ENCODE measurements at regions not wholly inside any gene's neighbourhood (a gene's known extent, or its start where the extent isn't known, plus 50 kb on each side); places are given as distances from the start of the nearest gene placed in this dataset.

DNA sequence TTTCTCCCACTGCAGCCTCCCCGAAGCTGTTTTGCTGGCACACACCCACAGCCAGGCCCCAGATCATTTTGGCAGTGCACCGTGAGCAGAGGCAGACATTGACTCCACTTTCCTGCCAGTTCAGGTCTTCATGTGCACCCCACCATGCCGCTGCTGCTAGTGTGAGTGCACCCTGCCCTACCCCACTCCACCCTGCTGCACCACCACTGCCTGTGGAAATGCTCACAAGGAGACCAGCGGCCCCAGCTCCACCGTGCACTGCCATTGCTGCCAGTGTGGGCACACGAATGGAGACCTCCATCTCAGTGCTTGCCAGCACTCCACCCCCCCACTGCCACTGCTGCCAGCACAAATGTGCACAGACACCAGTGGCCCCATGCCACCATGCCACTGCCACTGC, 277.6 kb upstream of the ZC4H2 start:
- Histone ChIP-seq H3K27me3 (ENCODE audit: control insufficient read depth, insufficient read depth, low read length) (no peaks in the 10 kb centered on the region), H3K27ac (ENCODE audit: low read depth, low read length) (no peak overlapping the region), H3K9me3 (ENCODE audit: control insufficient read depth, insufficient read depth, low read length) (peaks cover 12% of the 10 kb centered on the region), H3K4me3 (ENCODE audit: low read depth, low read length) (no peak overlapping the region)
- CTCF ChIA-PET: no interaction called here
- TF ChIP-seq, protein P1, sequence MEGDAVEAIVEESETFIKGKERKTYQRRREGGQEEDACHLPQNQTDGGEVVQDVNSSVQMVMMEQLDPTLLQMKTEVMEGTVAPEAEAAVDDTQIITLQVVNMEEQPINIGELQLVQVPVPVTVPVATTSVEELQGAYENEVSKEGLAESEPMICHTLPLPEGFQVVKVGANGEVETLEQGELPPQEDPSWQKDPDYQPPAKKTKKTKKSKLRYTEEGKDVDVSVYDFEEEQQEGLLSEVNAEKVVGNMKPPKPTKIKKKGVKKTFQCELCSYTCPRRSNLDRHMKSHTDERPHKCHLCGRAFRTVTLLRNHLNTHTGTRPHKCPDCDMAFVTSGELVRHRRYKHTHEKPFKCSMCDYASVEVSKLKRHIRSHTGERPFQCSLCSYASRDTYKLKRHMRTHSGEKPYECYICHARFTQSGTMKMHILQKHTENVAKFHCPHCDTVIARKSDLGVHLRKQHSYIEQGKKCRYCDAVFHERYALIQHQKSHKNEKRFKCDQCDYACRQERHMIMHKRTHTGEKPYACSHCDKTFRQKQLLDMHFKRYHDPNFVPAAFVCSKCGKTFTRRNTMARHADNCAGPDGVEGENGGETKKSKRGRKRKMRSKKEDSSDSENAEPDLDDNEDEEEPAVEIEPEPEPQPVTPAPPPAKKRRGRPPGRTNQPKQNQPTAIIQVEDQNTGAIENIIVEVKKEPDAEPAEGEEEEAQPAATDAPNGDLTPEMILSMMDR (IDR thresholded peaks at IDR 0.05; ENCODE audit: low read depth, low read length): no peak
- POLR2A ChIA-PET: no interaction called here
- no peak for DNase-seq (ENCODE audit: low read depth, low spot score)

DNA sequence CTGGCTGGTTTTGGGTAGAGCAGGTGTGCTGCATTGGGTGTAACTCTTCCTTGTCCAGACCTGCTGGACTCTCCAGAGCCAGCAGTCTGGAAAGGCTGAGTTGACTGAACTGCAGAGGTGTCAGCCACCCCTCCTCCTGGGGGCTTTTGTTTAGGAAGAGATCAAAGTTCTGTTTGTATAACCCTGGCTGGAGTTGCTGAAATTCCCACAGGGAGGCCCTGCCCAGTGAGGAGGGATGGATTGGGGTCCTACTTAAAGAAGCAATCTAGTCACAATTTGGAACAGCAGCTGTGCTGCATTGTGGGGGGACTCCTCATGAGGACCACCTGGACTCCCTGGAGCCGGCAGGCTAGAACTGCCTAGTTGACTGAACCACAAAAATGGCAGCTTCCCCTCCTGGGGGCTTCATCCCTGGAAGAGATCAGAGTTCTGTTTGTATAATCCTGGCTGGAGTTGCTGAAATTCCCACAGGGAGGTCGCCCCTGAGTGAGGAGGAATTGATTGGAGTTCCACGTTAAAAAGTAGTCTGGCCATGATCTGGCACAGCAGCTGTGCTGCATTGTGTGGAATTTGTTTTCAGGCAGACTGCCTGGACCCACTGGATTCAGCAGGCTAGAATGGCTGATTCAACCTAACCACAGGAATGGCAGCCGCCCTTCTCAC, 264.9 kb upstream of the ZC4H2 start:
- Histone ChIP-seq H3K27me3 (ENCODE audit: control insufficient read depth, insufficient read depth, low read length) (no peaks in the 10 kb centered on the region), H3K4me3 (ENCODE audit: low read depth, low read length) (no peak overlapping the region), H3K9me3 (ENCODE audit: control insufficient read depth, insufficient read depth, low read length) (peaks cover 12% of the 10 kb centered on the region; the same call in 1 of the 2 replicates), H3K27ac (ENCODE audit: low read depth, low read length) (no peak overlapping the region)
- DNase-seq (ENCODE audit: low read depth, low spot score): no peak
- CTCF ChIA-PET: no interaction called here
- TF ChIP-seq, protein P1 (IDR thresholded peaks at IDR 0.05; ENCODE audit: low read depth, low read length): no peak
- POLR2A ChIA-PET: no interaction called here

DNA sequence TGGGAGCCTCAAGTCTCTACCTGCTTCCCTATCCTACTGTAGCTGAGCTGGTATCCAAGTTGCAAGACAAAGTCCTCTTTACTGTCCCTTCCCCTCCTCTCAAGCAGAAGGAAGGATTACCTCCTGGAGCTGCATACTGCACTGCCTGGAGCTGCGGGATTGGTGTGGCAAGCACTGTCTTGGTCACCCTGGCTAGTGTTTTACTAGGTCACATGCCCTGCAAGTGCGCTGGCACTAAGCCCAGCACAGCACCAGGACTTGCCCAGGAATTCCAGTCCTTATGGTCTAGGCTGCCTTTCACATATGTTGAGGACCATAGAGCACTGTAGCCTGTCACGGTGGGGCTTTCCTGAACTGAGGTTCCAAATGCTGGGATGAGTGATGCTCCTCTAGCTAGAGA, 227.3 kb upstream of the ZC4H2 start:
- Histone ChIP-seq H3K4me3 (ENCODE audit: low read depth, low read length) (no peak overlapping the region), H3K27ac (ENCODE audit: low read depth, low read length) (no peak overlapping the region), H3K9me3 (ENCODE audit: control insufficient read depth, insufficient read depth, low read length) (peaks cover 3% of the 10 kb centered on the region; the same call in 1 of the 2 replicates), H3K27me3 (ENCODE audit: control insufficient read depth, insufficient read depth, low read length) (no peaks in the 10 kb centered on the region)
- DNase-seq (ENCODE audit: low read depth, low spot score): no peak
- CTCF ChIA-PET: no interaction called here
- POLR2A ChIA-PET: no interaction called here
- TF ChIP-seq, protein P1 (IDR thresholded peaks at IDR 0.05; ENCODE audit: low read depth, low read length): no peak

DNA sequence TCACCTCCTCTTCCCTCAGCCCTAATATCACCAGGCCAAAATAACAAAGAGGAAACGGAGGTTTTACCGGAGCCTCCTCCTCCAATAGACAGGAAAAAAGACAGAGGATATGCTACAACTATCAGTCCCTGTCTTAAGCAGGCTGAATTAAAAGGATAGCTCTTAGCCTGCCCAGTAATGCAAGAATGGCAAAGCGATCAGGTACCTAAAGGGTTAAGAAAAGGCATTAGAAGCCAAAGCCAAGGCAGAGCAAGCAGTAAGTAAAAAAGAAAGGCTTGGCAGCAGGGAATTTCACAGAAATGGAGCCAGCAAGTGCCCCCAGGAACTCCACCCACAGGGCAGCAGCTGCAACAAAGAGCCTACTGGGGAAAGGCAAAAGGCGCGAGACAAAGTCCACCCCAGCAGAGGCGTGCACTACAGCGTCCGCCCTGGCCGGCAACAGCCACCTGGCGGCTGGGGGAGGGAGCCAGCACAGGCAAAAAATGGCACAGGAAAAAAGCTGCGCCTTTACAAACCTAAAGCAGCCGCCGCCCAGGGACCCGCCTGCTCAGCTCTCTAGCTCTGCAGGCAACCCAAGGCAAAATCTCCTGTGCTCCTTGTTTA, 220.6 kb upstream of the ZC4H2 start:
- CTCF ChIA-PET: no interaction called here
- TF ChIP-seq, protein P1 (IDR thresholded peaks at IDR 0.05; ENCODE audit: low read depth, low read length): no peak

DNA sequence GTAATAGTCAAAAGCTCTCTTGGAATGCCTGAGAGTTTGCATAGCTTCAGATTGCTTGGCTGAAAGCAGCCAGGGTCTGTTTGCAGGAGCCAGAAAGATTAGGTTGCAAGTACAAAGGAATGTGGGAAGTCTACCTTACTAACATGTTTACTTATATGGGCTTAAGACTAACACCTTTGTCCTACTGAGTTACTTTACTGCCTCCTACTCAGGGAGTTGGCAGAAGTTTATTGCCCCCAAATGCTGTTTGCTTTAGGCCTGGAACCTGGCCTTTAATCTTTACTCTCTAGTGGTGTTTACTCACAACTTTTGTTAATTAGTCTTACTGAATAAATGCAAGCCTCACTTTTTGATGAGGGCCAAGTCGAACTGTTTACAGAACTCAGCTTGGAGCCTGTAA, 219.4 kb upstream of the ZC4H2 start:
- no peaks in the 10 kb centered on the region for H3K27me3 ChIP-seq (ENCODE audit: control insufficient read depth, insufficient read depth, low read length)
- no peak overlapping the region for H3K4me3 ChIP-seq (ENCODE audit: low read depth, low read length)
- no peak for DNase-seq (ENCODE audit: low read depth, low spot score)
- TF ChIP-seq, protein P1 (IDR thresholded peaks at IDR 0.05; ENCODE audit: low read depth, low read length): no peak
- peaks cover 6% of the 10 kb centered on the region; the same call in 1 of the 2 replicates for H3K9me3 ChIP-seq (ENCODE audit: control insufficient read depth, insufficient read depth, low read length)
- CTCF ChIA-PET: no interaction called here
- H3K27ac ChIP-seq (ENCODE audit: low read depth, low read length): no peak overlapping the region
- POLR2A ChIA-PET: no interaction called here

More for the DNA sequence above, 220.6 kb upstream of the ZC4H2 start:
- no peak for DNase-seq (ENCODE audit: low read depth, low spot score)
- Histone ChIP-seq H3K9me3 (ENCODE audit: control insufficient read depth, insufficient read depth, low read length) (peaks cover 9% of the 10 kb centered on the region; the same call in 1 of the 2 replicates), H3K27me3 (ENCODE audit: control insufficient read depth, insufficient read depth, low read length) (no peaks in the 10 kb centered on the region), H3K4me3 (ENCODE audit: low read depth, low read length) (no peak overlapping the region), H3K27ac (ENCODE audit: low read depth, low read length) (no peak overlapping the region)
- POLR2A ChIA-PET: no interaction called here
